GM12801 (cell line): ENCODE measurements at regions not wholly inside any gene's neighbourhood (a gene's known extent, or its start where the extent isn't known, plus 50 kb on each side); places are given as distances from the start of the nearest gene placed in this dataset.

Experiments
- CTCF ChIP-seq: IDR thresholded peaks from one replicate; pipeline ENCODE4 v1.5.1; 2011; ENCODE audit warnings: control low read depth; ENCODE audit not compliant: insufficient read length; ENCODE audit errors: extremely low read depth

GRCh38 chr7:94206295-94206694 lies 188.4 kb upstream of the COL1A2 start:
- no peak for TF ChIP-seq CTCF

DNA sequence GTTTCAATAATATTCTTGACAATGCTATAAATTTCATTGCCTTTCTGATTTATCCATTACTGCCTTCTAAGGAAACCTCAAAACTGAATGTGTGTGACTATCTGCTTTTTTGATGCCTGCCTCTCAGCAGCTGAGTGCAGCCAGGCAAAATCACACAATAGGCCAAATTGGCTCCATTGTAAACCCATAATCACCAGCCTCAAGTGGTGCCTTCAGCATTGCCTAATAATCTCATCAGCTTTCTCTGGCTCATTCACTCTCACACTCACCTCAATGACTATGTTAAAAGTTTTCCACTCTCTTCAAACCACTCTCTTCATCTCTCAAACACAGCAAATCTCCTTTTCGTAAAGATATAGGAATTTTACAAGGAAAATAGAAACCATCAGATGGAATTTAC lies 182.5 kb upstream of the COL1A2 start:
- TF ChIP-seq CTCF = no peak

- no peak for TF ChIP-seq CTCF
These were observed 177.7 kb upstream of the COL1A2 start for GRCh38 chr7:94216944-94217461.

GRCh38 chr7:94217766-94218165 lies 176.9 kb upstream of the COL1A2 start:
- no peak for TF ChIP-seq CTCF

- no peak for TF ChIP-seq CTCF
These were observed 172.2 kb upstream of the COL1A2 start for GRCh38 chr7:94222516-94222915.

- no peak for TF ChIP-seq CTCF
These were observed 171.2 kb upstream of the COL1A2 start for GRCh38 chr7:94223375-94224084.

DNA sequence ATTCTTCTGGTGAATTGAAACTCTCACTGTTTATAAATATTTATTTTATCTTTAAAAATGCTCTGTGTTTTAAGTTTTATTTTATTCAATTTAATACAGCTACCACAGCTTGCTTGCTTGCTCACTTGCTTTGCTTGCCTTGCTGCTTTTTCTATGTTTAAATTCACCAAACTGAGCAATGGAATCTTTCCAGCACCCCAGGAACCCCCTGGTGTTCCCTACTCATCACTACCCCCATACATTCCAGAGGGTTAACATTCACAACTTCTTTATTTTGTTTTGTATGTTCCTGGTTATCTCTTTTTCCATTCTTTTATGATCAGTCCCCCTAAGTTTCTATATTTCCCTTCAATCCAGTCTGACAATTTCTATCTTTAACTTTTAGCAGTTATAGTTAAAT lies 166.5 kb upstream of the COL1A2 start:
- TF ChIP-seq CTCF = no peak

DNA sequence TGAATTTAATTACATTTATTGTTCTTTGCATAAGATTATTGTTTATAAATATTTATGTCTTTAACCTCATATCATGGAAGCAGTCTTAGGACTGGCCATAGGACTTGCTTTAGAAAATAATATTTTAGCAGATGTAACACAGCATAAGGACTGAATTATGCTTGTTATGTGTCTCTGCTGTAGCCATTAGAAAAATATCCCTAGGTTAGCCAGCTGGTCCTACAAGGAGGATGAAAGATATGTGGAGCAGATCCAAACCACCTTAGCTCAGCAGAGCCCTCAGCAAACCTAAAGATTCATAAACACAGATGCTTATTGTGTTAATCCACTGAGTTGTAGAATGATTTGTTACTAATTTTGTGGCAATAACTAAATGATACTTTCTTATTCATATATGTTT lies 166.0 kb upstream of the COL1A2 start:
- TF ChIP-seq CTCF = no peak
